HL-60 (cell line): ENCODE measurements at regions not wholly inside any gene's neighbourhood (a gene's known extent, or its start where the extent isn't known, plus 50 kb on each side); places are given as distances from the start of the nearest gene placed in this dataset.
A peak's percentile ranks its signal among the peaks of the same experiment; 100 is the strongest.

Experiments used
- DNase-seq, 2 experiments: peaks; one replicate each; pipeline ENCODE4 v3.0.0-alpha.2; 2010 to 2020; ENCODE audit warnings: low read depth in 1 of 2, low spot score in 1 of 2
- H3K27ac ChIP-seq: fragments of 250-450 bp; sonication (Bioruptor Pico); replicated peaks from 2 replicates; pipeline ENCODE4 v1.5.1; 2020; ENCODE audit warnings: mild to moderate bottlenecking, moderate library complexity
- H3K27me3 ChIP-seq: fragments of 250-450 bp; sonication (Bioruptor Pico); 2 replicates; pipeline ENCODE4 v1.5.1; 2021; ENCODE audit warnings: mild to moderate bottlenecking, moderate library complexity; ENCODE audit not compliant: insufficient read depth, poor library complexity, severe bottlenecking
- H3K4me3 ChIP-seq: replicated peaks from 2 replicates; pipeline ENCODE4 v1.5.1; 2011; ENCODE audit warnings: mild to moderate bottlenecking, control low read depth, low read length; ENCODE audit not compliant: insufficient read depth
- CTCF ChIP-seq: IDR thresholded peaks from one replicate; pipeline ENCODE4 v1.5.1; 2011; ENCODE audit warnings: low read length, control low read depth, inconsistent platforms; ENCODE audit not compliant: insufficient read depth
- GABPA ChIP-seq: IDR thresholded peaks from 2 replicates; pipeline ENCODE4 v1.6.1; 2012; ENCODE audit warnings: low read depth
- POLR2AphosphoS5 ChIP-seq: IDR thresholded peaks from 2 replicates; pipeline ENCODE4 v1.6.1; 2012; ENCODE audit warnings: low read depth
- REST ChIP-seq: IDR thresholded peaks from 2 replicates; pipeline ENCODE4 v1.6.1; 2012; ENCODE audit warnings: low read depth; ENCODE audit not compliant: insufficient replicate concordance
- SPI1 ChIP-seq: IDR thresholded peaks from 2 replicates; pipeline ENCODE4 v1.6.1; 2012; ENCODE audit warnings: low read depth, mild to moderate bottlenecking, borderline replicate concordance

GRCh38 chr13:31905961-31906360 is 125.6 kb upstream of the FRY start:
- Histone ChIP-seq H3K27me3 (no peaks in the 10 kb centered on the region), H3K4me3 (no peak overlapping the region), H3K27ac (no peak overlapping the region)
- no peak for DNase-seq
- TF ChIP-seq SPI1: no peak
- no peak for TF ChIP-seq REST
- no peak for TF ChIP-seq CTCF
- TF ChIP-seq GABPA: no peak
- TF ChIP-seq POLR2AphosphoS5: no peak

- TF ChIP-seq REST (no peak), POLR2AphosphoS5 (no peak), CTCF (no peak), SPI1 (no peak; the same call in 1 of the 2 replicates), GABPA (no peak)
- H3K27me3 ChIP-seq: no peaks in the 10 kb centered on the region
- H3K4me3 ChIP-seq: no peak overlapping the region
- H3K27ac ChIP-seq: peak overlapping the region; percentile 91
- peak; percentile 45 to 73 for DNase-seq
Observed at GRCh38 chr13:31908696-31909411, 122.7 kb upstream of the FRY start.

GRCh38 chr13:31909864-31910551 is 121.6 kb upstream of the FRY start:
- peak in 1 of 2 experiments; percentile 69 for DNase-seq
- H3K27me3 ChIP-seq: no peaks in the 10 kb centered on the region
- H3K4me3 ChIP-seq: no peak overlapping the region
- TF ChIP-seq REST (no peak), SPI1 (peak; percentile 91), POLR2AphosphoS5 (no peak), GABPA (no peak), CTCF (peak; percentile 78)
- peak overlapping the region; percentile 91 for H3K27ac ChIP-seq
